ENCODE measurements at regions not wholly inside any gene's neighbourhood (a gene's known extent, or its start where the extent isn't known, plus 50 kb on each side); places are given as distances from the start of the nearest gene placed in this dataset.

GRCh38 chr6:44701038-44701636 is 313.6 kb downstream of the CDC5L start:
- Histone ChIP-seq H3K27ac (no peak overlapping the region), H3K9me3 (no peaks in the 10 kb centered on the region), H3K36me3 (no peaks in the 10 kb centered on the region), H3K4me1 (no peaks in the 10 kb centered on the region), H3K4me3 (no peak overlapping the region), H3K27me3 (no peaks in the 10 kb centered on the region)
- WGBS, result 72% methylated on average over 11 of the region's 11 CpGs
- no peak for TF ChIP-seq CTCF (IDR thresholded peaks at IDR 0.05)
- no peak for TF ChIP-seq POLR2A (IDR thresholded peaks at IDR 0.05)
- TF ChIP-seq POLR2AphosphoS5 (IDR thresholded peaks at IDR 0.05), result no peak
- TF ChIP-seq EP300 (IDR thresholded peaks at IDR 0.05), result no peak
- DNase-seq (ENCODE audit: low spot score in 2 of 2), result no peak

- no peak for DNase-seq (ENCODE audit: low spot score in 2 of 2)
- no peaks in the 10 kb centered on the region for H3K9me3 ChIP-seq
- no peak overlapping the region for H3K4me3 ChIP-seq
- WGBS, result 72% methylated on average over 11 of the region's 12 CpGs
- H3K4me1 ChIP-seq, result no peaks in the 10 kb centered on the region
- no peaks in the 10 kb centered on the region for H3K27me3 ChIP-seq
- H3K27ac ChIP-seq, result no peak overlapping the region
- TF ChIP-seq CTCF (IDR thresholded peaks at IDR 0.05), result no peak
- TF ChIP-seq POLR2AphosphoS5 (IDR thresholded peaks at IDR 0.05), result no peak
- no peak for TF ChIP-seq EP300 (IDR thresholded peaks at IDR 0.05)
- H3K36me3 ChIP-seq, result no peaks in the 10 kb centered on the region
Measured at GRCh38 chr6:44701637-44702101, 314.2 kb downstream of the CDC5L start.

GRCh38 chr6:44702292-44702691 is 314.8 kb downstream of the CDC5L start:
- no peak overlapping the region for H3K27ac ChIP-seq
- H3K4me1 ChIP-seq, result no peaks in the 10 kb centered on the region
- no peaks in the 10 kb centered on the region for H3K27me3 ChIP-seq
- no peak for TF ChIP-seq POLR2A (IDR thresholded peaks at IDR 0.05)
- no peak for TF ChIP-seq POLR2AphosphoS5 (IDR thresholded peaks at IDR 0.05)
- no peak for TF ChIP-seq CTCF (IDR thresholded peaks at IDR 0.05)
- TF ChIP-seq EP300 (IDR thresholded peaks at IDR 0.05), result no peak
- DNase-seq (ENCODE audit: low spot score in 2 of 2), result no peak
- no peaks in the 10 kb centered on the region for H3K36me3 ChIP-seq
- no peaks in the 10 kb centered on the region for H3K9me3 ChIP-seq
- H3K4me3 ChIP-seq, result no peak overlapping the region

- WGBS, result 84% methylated on average over 15 of the region's 15 CpGs
- Histone ChIP-seq H3K27me3 (no peaks in the 10 kb centered on the region), H3K36me3 (no peaks in the 10 kb centered on the region), H3K4me3 (no peak overlapping the region), H3K27ac (no peak overlapping the region), H3K4me1 (no peaks in the 10 kb centered on the region), H3K9me3 (no peaks in the 10 kb centered on the region)
- TF ChIP-seq POLR2A (IDR thresholded peaks at IDR 0.05) (no peak), CTCF (IDR thresholded peaks at IDR 0.05) (no peak), POLR2AphosphoS5 (IDR thresholded peaks at IDR 0.05) (no peak), EP300 (IDR thresholded peaks at IDR 0.05) (no peak)
- no peak for DNase-seq (ENCODE audit: low spot score in 2 of 2)
Measured at GRCh38 chr6:44704240-44705150, 317.0 kb downstream of the CDC5L start.

- Histone ChIP-seq H3K27me3 (no peaks in the 10 kb centered on the region), H3K4me1 (no peaks in the 10 kb centered on the region), H3K36me3 (no peaks in the 10 kb centered on the region), H3K27ac (no peak overlapping the region), H3K4me3 (no peak overlapping the region), H3K9me3 (no peaks in the 10 kb centered on the region)
- DNase-seq (ENCODE audit: low spot score in 2 of 2), result no peak
- WGBS, result 89% methylated on average over 4 of the region's 4 CpGs
- TF ChIP-seq EP300 (IDR thresholded peaks at IDR 0.05) (no peak), CTCF (IDR thresholded peaks at IDR 0.05) (no peak), POLR2AphosphoS5 (IDR thresholded peaks at IDR 0.05) (no peak), POLR2A (IDR thresholded peaks at IDR 0.05) (no peak)
Measured at GRCh38 chr6:44705596-44705995, 318.1 kb downstream of the CDC5L start.

Measured in suprapubic skin (tissue), 4 donors.